RWPE2 (cell line): ENCODE measurements at regions not wholly inside any gene's neighbourhood (a gene's known extent, or its start where the extent isn't known, plus 50 kb on each side); places are given as distances from the start of the nearest gene placed in this dataset.
A peak's percentile ranks its signal among the peaks of the same experiment; 100 is the strongest.

Experiments
- ATAC-seq: fragments of 200-7000 bp; cut with Tn5 transposase; 3 replicates; pipeline ENCODE4 v1.9.1; 2021; ENCODE audit warnings: low read depth
- DNase-seq: peaks from one replicate; pipeline ENCODE4 v3.0.0-alpha.2; 2020; ENCODE audit warnings: low spot score
- H3K27ac ChIP-seq: fragments of 450-650 bp; 2 replicates; pipeline ENCODE4 v1.5.1; 2017; ENCODE audit warnings: mild to moderate bottlenecking; ENCODE audit not compliant: poor library complexity, severe bottlenecking
- H3K27me3 ChIP-seq: fragments of 250-450 bp; sonication (Bioruptor Pico); 2 replicates; pipeline ENCODE4 v1.5.1; 2021; ENCODE audit warnings: mild to moderate bottlenecking, moderate library complexity; ENCODE audit not compliant: insufficient read depth, poor library complexity, severe bottlenecking
- H3K36me3 ChIP-seq: fragments of 250-450 bp; sonication (Bioruptor Pico); 2 replicates; pipeline ENCODE4 v1.5.1; 2020; ENCODE audit warnings: low read depth, mild to moderate bottlenecking, moderate library complexity
- H3K4me1 ChIP-seq: fragments of 250-450 bp; sonication (Bioruptor Pico); 2 replicates; pipeline ENCODE4 v1.5.1; 2021; ENCODE audit warnings: mild to moderate bottlenecking, moderate library complexity; ENCODE audit not compliant: insufficient read depth, poor library complexity, severe bottlenecking
- H3K4me3 ChIP-seq: fragments of 250-450 bp; sonication (Bioruptor Pico); 2 replicates; pipeline ENCODE4 v1.5.1; 2021; ENCODE audit warnings: mild to moderate bottlenecking, moderate library complexity; ENCODE audit not compliant: severe bottlenecking
- H3K9me3 ChIP-seq: fragments of 250-450 bp; sonication (Bioruptor Pico); 2 replicates; pipeline ENCODE4 v1.5.1; 2021; ENCODE audit warnings: mild to moderate bottlenecking, moderate library complexity; ENCODE audit not compliant: severe bottlenecking
- TF ChIP-seq, protein P1 (sequence below): fragments of 450-650 bp; IDR thresholded peaks from one replicate; pipeline ENCODE4 v1.5.1; 2017; ENCODE audit warnings: mild to moderate bottlenecking, moderate library complexity; ENCODE audit not compliant: poor library complexity, severe bottlenecking

DNA sequence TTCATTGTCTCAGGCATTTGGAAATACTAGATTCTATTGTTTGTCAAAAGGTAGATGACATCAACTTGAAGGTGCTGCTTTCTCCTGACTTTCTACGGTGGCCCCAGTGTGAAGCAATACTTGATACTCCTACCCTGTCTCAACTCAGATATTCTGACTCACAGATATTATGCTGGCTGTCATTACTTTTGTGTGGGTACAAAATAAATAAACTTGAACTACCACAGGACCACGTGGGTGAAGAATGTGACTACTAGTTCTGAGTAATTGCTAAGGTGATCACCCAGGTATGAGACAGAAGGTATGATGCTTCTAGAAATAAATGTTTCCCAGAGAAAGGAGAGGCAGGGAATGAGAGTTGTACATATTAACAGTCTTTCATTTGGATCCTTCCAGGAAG is 275.3 kb upstream of the SPOCK3 start:
- H3K4me3 ChIP-seq, result no peak overlapping the region
- ATAC-seq (peak; percentile 46; the same call in 1 of the 3 replicates), DNase-seq (no peak)
- no peaks in the 10 kb centered on the region for H3K27me3 ChIP-seq
- H3K36me3 ChIP-seq, result no peaks in the 10 kb centered on the region
- H3K27ac ChIP-seq, result no peak overlapping the region
- no peaks in the 10 kb centered on the region for H3K9me3 ChIP-seq
- H3K4me1 ChIP-seq, result no peaks in the 10 kb centered on the region
- TF ChIP-seq, protein P1, sequence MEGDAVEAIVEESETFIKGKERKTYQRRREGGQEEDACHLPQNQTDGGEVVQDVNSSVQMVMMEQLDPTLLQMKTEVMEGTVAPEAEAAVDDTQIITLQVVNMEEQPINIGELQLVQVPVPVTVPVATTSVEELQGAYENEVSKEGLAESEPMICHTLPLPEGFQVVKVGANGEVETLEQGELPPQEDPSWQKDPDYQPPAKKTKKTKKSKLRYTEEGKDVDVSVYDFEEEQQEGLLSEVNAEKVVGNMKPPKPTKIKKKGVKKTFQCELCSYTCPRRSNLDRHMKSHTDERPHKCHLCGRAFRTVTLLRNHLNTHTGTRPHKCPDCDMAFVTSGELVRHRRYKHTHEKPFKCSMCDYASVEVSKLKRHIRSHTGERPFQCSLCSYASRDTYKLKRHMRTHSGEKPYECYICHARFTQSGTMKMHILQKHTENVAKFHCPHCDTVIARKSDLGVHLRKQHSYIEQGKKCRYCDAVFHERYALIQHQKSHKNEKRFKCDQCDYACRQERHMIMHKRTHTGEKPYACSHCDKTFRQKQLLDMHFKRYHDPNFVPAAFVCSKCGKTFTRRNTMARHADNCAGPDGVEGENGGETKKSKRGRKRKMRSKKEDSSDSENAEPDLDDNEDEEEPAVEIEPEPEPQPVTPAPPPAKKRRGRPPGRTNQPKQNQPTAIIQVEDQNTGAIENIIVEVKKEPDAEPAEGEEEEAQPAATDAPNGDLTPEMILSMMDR, result no peak

DNA sequence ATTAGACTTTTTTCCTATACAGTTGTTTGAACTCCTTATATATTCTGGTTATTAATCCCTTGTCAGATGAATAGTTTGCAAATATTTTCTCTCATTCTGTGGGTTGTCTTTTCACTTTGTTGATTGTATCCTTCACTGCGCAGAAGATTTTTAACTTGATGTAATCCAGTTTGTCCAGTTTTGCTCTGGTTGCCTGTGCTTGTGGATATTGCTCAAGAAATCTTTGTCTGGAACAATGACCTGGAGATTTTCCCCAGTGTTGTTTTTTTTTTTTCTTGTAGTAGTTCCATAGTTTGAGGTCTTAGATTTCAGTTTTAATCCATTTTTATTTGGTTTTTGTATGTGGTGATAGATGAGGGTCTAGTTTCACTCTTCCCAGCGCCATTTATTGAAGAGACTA is 289.8 kb upstream of the SPOCK3 start:
- H3K4me3 ChIP-seq, result no peak overlapping the region
- H3K27ac ChIP-seq, result no peak overlapping the region
- TF ChIP-seq, protein P1, result no peak
- H3K9me3 ChIP-seq, result no peaks in the 10 kb centered on the region
- no peak for DNase-seq
- H3K36me3 ChIP-seq, result no peaks in the 10 kb centered on the region
- ATAC-seq, result no peak
- H3K27me3 ChIP-seq, result no peaks in the 10 kb centered on the region
- H3K4me1 ChIP-seq, result no peaks in the 10 kb centered on the region

DNA sequence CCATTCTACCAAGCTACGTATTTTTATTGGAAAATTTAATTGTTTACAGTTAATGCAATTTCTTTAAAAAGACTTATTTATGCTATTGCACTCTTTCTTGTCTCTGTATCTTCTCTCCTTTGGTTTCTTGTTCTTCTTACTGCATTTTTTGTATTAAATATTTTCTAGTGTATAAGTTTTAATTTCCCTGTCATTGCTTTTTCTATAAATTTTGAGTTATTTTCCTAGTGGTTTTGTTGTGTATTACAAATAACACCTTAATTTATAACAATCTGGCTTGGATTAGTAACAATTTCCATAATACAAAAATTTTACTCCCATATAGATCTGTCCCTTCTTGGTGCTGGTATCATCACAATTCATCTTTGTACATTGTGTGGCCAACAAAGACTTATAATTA is 303.5 kb upstream of the SPOCK3 start:
- DNase-seq, result no peak
- Histone ChIP-seq H3K4me1 (peaks cover 4% of the 10 kb centered on the region), H3K36me3 (no peaks in the 10 kb centered on the region), H3K27me3 (no peaks in the 10 kb centered on the region), H3K4me3 (no peak overlapping the region), H3K9me3 (no peaks in the 10 kb centered on the region), H3K27ac (no peak overlapping the region)
- TF ChIP-seq, protein P1, result no peak
- ATAC-seq, result no peak

DNA sequence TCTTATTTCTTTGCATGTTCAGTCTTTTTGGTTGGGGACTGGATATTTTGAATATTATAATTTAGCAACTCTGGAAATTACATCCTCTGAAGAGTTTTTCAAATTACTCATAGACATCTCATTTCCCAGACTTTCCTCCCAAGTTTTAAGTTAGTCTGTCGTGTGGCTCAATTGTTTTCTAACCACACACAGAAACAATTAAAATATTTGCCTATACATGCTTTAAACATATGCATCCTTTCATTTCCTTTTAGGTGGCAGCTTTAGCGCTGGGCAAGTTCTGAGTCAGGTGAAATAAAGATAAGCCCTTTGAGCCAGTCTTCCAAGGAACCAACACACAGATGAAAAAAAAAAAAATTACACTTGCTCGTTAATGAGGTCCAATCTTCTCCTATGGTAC is 307.0 kb upstream of the SPOCK3 start:
- Histone ChIP-seq H3K4me3 (no peak overlapping the region), H3K27ac (no peak overlapping the region), H3K27me3 (no peaks in the 10 kb centered on the region), H3K9me3 (no peaks in the 10 kb centered on the region), H3K36me3 (no peaks in the 10 kb centered on the region), H3K4me1 (peaks cover 4% of the 10 kb centered on the region)
- TF ChIP-seq, protein P1, result no peak
- DNase-seq (no peak), ATAC-seq (no peak; the same call in 2 of the 3 replicates)

DNA sequence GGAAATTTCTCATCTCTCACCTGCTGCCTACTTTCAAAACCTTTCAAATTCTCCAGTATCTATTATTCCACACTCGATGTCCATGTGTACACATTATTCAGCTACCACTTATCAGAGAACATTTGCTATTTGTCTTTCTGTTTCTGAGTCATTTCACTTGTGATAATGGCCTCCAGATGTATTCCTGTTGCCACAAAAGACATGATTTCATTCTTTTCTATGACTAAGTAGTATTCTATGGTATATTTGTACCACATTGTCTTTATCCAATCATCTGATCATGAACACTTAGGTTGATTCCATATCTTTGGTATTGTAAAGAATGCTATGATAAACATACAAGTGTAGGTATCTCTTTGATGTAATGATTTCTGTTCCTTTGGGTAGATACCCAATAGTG is 310.1 kb upstream of the SPOCK3 start:
- H3K4me1 ChIP-seq, result peaks cover 4% of the 10 kb centered on the region
- no peaks in the 10 kb centered on the region for H3K36me3 ChIP-seq
- no peak overlapping the region for H3K4me3 ChIP-seq
- ATAC-seq, result no peak
- no peak for DNase-seq
- TF ChIP-seq, protein P1, result no peak
- H3K27ac ChIP-seq, result no peak overlapping the region
- no peaks in the 10 kb centered on the region for H3K9me3 ChIP-seq
- no peaks in the 10 kb centered on the region for H3K27me3 ChIP-seq
